HG02981 (cell line): ENCODE measurements at regions not wholly inside any gene's neighbourhood (a gene's known extent, or its start where the extent isn't known, plus 50 kb on each side); places are given as distances from the start of the nearest gene placed in this dataset.
A peak's percentile ranks its signal among the peaks of the same experiment; 100 is the strongest.

Experiments
- ATAC-seq: cut with Tn5 transposase; IDR thresholded peaks from one replicate; pipeline ENCODE4 v1.9.1; 2021; ENCODE audit warnings: mild to moderate bottlenecking, moderate library complexity; ENCODE audit not compliant: unreplicated experiment

DNA sequence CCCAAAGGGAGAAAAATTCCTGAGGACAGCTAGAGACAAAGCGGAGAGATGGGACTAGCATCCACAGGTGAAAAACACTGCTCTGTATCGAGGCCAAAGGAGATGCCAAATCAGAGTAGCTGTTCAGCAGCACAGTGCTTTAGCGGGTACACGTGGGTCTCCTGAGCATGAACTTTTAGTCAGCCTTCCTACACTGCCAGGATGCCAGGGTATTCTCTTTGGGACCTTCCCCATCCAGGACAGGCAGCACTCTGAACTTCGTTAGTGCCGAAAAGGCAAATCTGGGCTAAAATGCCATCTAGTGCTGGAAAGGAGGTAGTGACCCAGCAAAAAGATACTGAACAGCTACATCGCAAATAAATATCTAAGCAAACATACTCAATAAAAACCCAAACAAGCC is 64.9 kb downstream of the C6orf58 start:
- peak; percentile 80 for ATAC-seq
